ENCODE measurements at regions not wholly inside any gene's neighbourhood (a gene's known extent, or its start where the extent isn't known, plus 50 kb on each side); places are given as distances from the start of the nearest gene placed in this dataset.

- no peak overlapping the region for H3K27ac ChIP-seq (ENCODE audit: low read depth in 1 of 2, low read length in 1 of 2)
- H3K4me3 ChIP-seq: no peak overlapping the region
- H3K27me3 ChIP-seq (ENCODE audit: control insufficient read depth in 3 of 3, insufficient read depth in 3 of 3, low read length in 2 of 3): no peaks in the 10 kb centered on the region
- WGBS, 2 donors: 74 to 88% methylated on average over 2 of the region's 2 CpGs
- no peak overlapping the region for H3K9ac ChIP-seq (ENCODE audit: insufficient read depth in 1 of 2, low read length in 2 of 2)
- H3K36me3 ChIP-seq (ENCODE audit: control insufficient read depth in 4 of 4, insufficient read depth in 4 of 4, low read length in 4 of 4): no peaks in the 10 kb centered on the region
- H3K4me1 ChIP-seq (ENCODE audit: control insufficient read depth in 5 of 5, insufficient read depth in 5 of 5, low read length in 5 of 5): no peaks in the 10 kb centered on the region
- DNase-seq: no peak
- H3K9me3 ChIP-seq (ENCODE audit: control insufficient read depth in 4 of 4, insufficient read depth in 3 of 4, low read length in 3 of 4): peaks cover 0 to 9% (median 8%) of the 10 kb centered on the region in 4 donors
- TF ChIP-seq CTCF (IDR thresholded peaks at IDR 0.05; ENCODE audit: control extremely low read depth, extremely low read depth): no peak
- ATAC-seq (ENCODE audit: insufficient read depth, low FRiP score): no peak
Measured at GRCh38 chr11:22069844-22070243, 123.0 kb upstream of the ANO5 start.

GRCh38 chr11:22076271-22076930 lies 116.5 kb upstream of the ANO5 start:
- ATAC-seq (ENCODE audit: insufficient read depth, low FRiP score) (no peak), DNase-seq (peak in 1 of 3 donors; percentile 16)
- peaks cover 0 to 1% (median 0%) of the 10 kb centered on the region in 4 donors for H3K9me3 ChIP-seq (ENCODE audit: control insufficient read depth in 4 of 4, insufficient read depth in 3 of 4, low read length in 3 of 4)
- no peak for TF ChIP-seq CTCF (IDR thresholded peaks at IDR 0.05; ENCODE audit: control extremely low read depth, extremely low read depth)
- no peak overlapping the region for H3K9ac ChIP-seq (ENCODE audit: insufficient read depth in 1 of 2, low read length in 2 of 2)
- no peak overlapping the region for H3K27ac ChIP-seq (ENCODE audit: low read depth in 1 of 2, low read length in 1 of 2)
- H3K4me1 ChIP-seq (ENCODE audit: control insufficient read depth in 5 of 5, insufficient read depth in 5 of 5, low read length in 5 of 5): no peaks in the 10 kb centered on the region
- H3K4me3 ChIP-seq: no peak overlapping the region
- no peaks in the 10 kb centered on the region for H3K36me3 ChIP-seq (ENCODE audit: control insufficient read depth in 4 of 4, insufficient read depth in 4 of 4, low read length in 4 of 4)
- H3K27me3 ChIP-seq (ENCODE audit: control insufficient read depth in 3 of 3, insufficient read depth in 3 of 3, low read length in 2 of 3): no peaks in the 10 kb centered on the region
- WGBS, 2 donors: 62 to 76% methylated on average over 5 of the region's 5 CpGs

- 68 to 80% methylated on average over 3 of the region's 3 CpGs for WGBS, 2 donors
- no peak for TF ChIP-seq CTCF (IDR thresholded peaks at IDR 0.05; ENCODE audit: control extremely low read depth, extremely low read depth)
Measured at GRCh38 chr11:22078063-22078462, 114.8 kb upstream of the ANO5 start.

More at GRCh38 chr11:22078063-22078462, 114.8 kb upstream of the ANO5 start:
- Histone ChIP-seq H3K9me3 (ENCODE audit: control insufficient read depth in 4 of 4, insufficient read depth in 3 of 4, low read length in 3 of 4) (peaks cover 0 to 1% (median 0%) of the 10 kb centered on the region in 4 donors), H3K36me3 (ENCODE audit: control insufficient read depth in 4 of 4, insufficient read depth in 4 of 4, low read length in 4 of 4) (no peaks in the 10 kb centered on the region), H3K9ac (ENCODE audit: insufficient read depth in 1 of 2, low read length in 2 of 2) (no peak overlapping the region), H3K4me3 (no peak overlapping the region), H3K27me3 (ENCODE audit: control insufficient read depth in 3 of 3, insufficient read depth in 3 of 3, low read length in 2 of 3) (no peaks in the 10 kb centered on the region), H3K27ac (ENCODE audit: low read depth in 1 of 2, low read length in 1 of 2) (no peak overlapping the region), H3K4me1 (ENCODE audit: control insufficient read depth in 5 of 5, insufficient read depth in 5 of 5, low read length in 5 of 5) (no peaks in the 10 kb centered on the region)
- ATAC-seq (ENCODE audit: insufficient read depth, low FRiP score) (no peak), DNase-seq (no peak)
